ENCODE measurements at regions not wholly inside any gene's neighbourhood (a gene's known extent, or its start where the extent isn't known, plus 50 kb on each side); places are given as distances from the start of the nearest gene placed in this dataset.
"Not testable (repeated sequence)": the region's sequence is repeated elsewhere in the genome, so short reads cannot be mapped to it uniquely, and the experiment has no call there.

- H2AFZ ChIP-seq, result no peak overlapping the region
- in situ Hi-C loops (cut with MboI), result no loop called here
- no peak overlapping the region for H3K9ac ChIP-seq
- H3K36me3 ChIP-seq (ENCODE audit: low read depth), result no peaks in the 10 kb centered on the region
- no peaks in the 10 kb centered on the region for H3K27me3 ChIP-seq (replicated peaks; ENCODE audit: insufficient read depth)
- no peaks in the 10 kb centered on the region for H3K9me2 ChIP-seq (ENCODE audit: insufficient read depth)
- H3K79me2 ChIP-seq (ENCODE audit: insufficient read depth), result no peaks in the 10 kb centered on the region
- no peaks in the 10 kb centered on the region for H3F3A ChIP-seq (ENCODE audit: insufficient read depth)
- H4K20me1 ChIP-seq (ENCODE audit: insufficient read depth), result no peaks in the 10 kb centered on the region
- H3K4me1 ChIP-seq (ENCODE audit: insufficient read depth), result no peaks in the 10 kb centered on the region
- DNase-seq, result no peak
- no peaks in the 10 kb centered on the region for H3K9me3 ChIP-seq (ENCODE audit: low read depth)
- H3K4me2 ChIP-seq (ENCODE audit: unreplicated experiment), result no peak overlapping the region
- H3K4me3 ChIP-seq, result no peak overlapping the region
- no peak overlapping the region for H3K27ac ChIP-seq
- TF ChIP-seq EZH2 (IDR thresholded peaks at IDR 0.05; ENCODE audit: insufficient read depth, poor library complexity, severe bottlenecking) (no peak), EZH2phosphoT487 (IDR thresholded peaks at IDR 0.05; ENCODE audit: insufficient read depth, low read depth) (no peak)
These were observed 535.8 kb downstream of the ZBBX start for GRCh38 chr3:166844329-166844728.

GRCh38 chr3:166842784-166843183, 537.3 kb downstream of the ZBBX start:
- H3K9me2 ChIP-seq (ENCODE audit: insufficient read depth); in situ Hi-C loops (cut with MboI); H3K27me3 ChIP-seq (replicated peaks; ENCODE audit: insufficient read depth); H2AFZ ChIP-seq; H3K36me3 ChIP-seq (ENCODE audit: low read depth); H3K4me1 ChIP-seq (ENCODE audit: insufficient read depth); H3K79me2 ChIP-seq (ENCODE audit: insufficient read depth); H3K27ac ChIP-seq; H3K4me3 ChIP-seq; H4K20me1 ChIP-seq (ENCODE audit: insufficient read depth); H3K4me2 ChIP-seq (ENCODE audit: unreplicated experiment); H3K9ac ChIP-seq; DNase-seq; H3F3A ChIP-seq (ENCODE audit: insufficient read depth); H3K9me3 ChIP-seq (ENCODE audit: low read depth): not testable (repeated sequence)
- 62 to 72% methylated on average over 11 to 18 of the region's 25 CpGs for WGBS, 2 experiments (ENCODE audit: low coverage in 1 of 2, low lambda C conversion rate in 2 of 2, missing lambda C conversion rate in 2 of 2)

- no peaks in the 10 kb centered on the region for H3K36me3 ChIP-seq (ENCODE audit: low read depth)
- no peak for DNase-seq
- no peak overlapping the region for H3K9ac ChIP-seq
- in situ Hi-C loops (cut with MboI), result no loop called here
- H3K9me2 ChIP-seq (ENCODE audit: insufficient read depth), result no peaks in the 10 kb centered on the region
- H3K27ac ChIP-seq, result no peak overlapping the region
- no peaks in the 10 kb centered on the region for H3K79me2 ChIP-seq (ENCODE audit: insufficient read depth)
- H2AFZ ChIP-seq, result no peak overlapping the region
- no peaks in the 10 kb centered on the region for H3K9me3 ChIP-seq (ENCODE audit: low read depth)
- H4K20me1 ChIP-seq (ENCODE audit: insufficient read depth), result no peaks in the 10 kb centered on the region
- no peak overlapping the region for H3K4me3 ChIP-seq
- TF ChIP-seq EZH2phosphoT487 (IDR thresholded peaks at IDR 0.05; ENCODE audit: insufficient read depth, low read depth) (no peak), EZH2 (IDR thresholded peaks at IDR 0.05; ENCODE audit: insufficient read depth, poor library complexity, severe bottlenecking) (no peak)
- H3F3A ChIP-seq (ENCODE audit: insufficient read depth), result no peaks in the 10 kb centered on the region
- no peaks in the 10 kb centered on the region for H3K4me1 ChIP-seq (ENCODE audit: insufficient read depth)
- H3K27me3 ChIP-seq (replicated peaks; ENCODE audit: insufficient read depth), result no peaks in the 10 kb centered on the region
- no peak overlapping the region for H3K4me2 ChIP-seq (ENCODE audit: unreplicated experiment)
- WGBS, 2 experiments (ENCODE audit: low coverage in 1 of 2, low lambda C conversion rate in 2 of 2, missing lambda C conversion rate in 2 of 2), result 44 to 52% methylated on average over 4 of the region's 4 CpGs
These were observed 542.6 kb downstream of the ZBBX start for GRCh38 chr3:166837535-166837934.

DNA sequence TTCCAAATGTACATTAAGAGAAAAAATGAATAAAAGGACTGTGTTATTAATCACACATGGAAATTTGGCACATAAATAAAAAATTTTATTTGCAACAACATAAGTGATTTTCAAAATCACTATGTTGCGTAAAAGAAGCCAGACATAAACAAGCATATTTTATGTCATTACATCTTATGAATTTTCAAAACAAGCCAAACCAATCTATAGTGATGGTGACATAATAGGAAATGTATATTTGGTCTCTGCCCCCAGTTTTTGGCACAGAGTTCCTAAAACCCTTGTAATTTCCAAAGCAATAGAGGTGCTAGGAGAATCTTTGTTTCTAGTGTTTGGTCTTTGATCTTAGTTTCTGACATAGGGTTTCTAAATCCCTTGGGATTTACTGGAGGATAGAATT, 543.3 kb downstream of the ZBBX start:
- Histone ChIP-seq H3K4me1 (ENCODE audit: insufficient read depth) (no peaks in the 10 kb centered on the region), H3K79me2 (ENCODE audit: insufficient read depth) (no peaks in the 10 kb centered on the region), H3K27ac (no peak overlapping the region), H3K4me2 (ENCODE audit: unreplicated experiment) (no peak overlapping the region), H3K36me3 (ENCODE audit: low read depth) (no peaks in the 10 kb centered on the region), H3K9me2 (ENCODE audit: insufficient read depth) (no peaks in the 10 kb centered on the region), H3K4me3 (no peak overlapping the region), H3K27me3 (replicated peaks; ENCODE audit: insufficient read depth) (no peaks in the 10 kb centered on the region), H3K9me3 (ENCODE audit: low read depth) (no peaks in the 10 kb centered on the region), H4K20me1 (ENCODE audit: insufficient read depth) (no peaks in the 10 kb centered on the region), H3F3A (ENCODE audit: insufficient read depth) (no peaks in the 10 kb centered on the region), H2AFZ (no peak overlapping the region), H3K9ac (no peak overlapping the region)
- no peak for TF ChIP-seq EZH2phosphoT487 (IDR thresholded peaks at IDR 0.05; ENCODE audit: insufficient read depth, low read depth)
- TF ChIP-seq EZH2 (IDR thresholded peaks at IDR 0.05; ENCODE audit: insufficient read depth, poor library complexity, severe bottlenecking), result no peak
- in situ Hi-C loops (cut with MboI), result no loop called here
- DNase-seq, result no peak
- WGBS, 2 experiments (ENCODE audit: low coverage in 1 of 2, low lambda C conversion rate in 2 of 2, missing lambda C conversion rate in 2 of 2), result 4 to 8% methylated on average over 1 of the region's 1 CpG

GRCh38 chr3:166829896-166830295, 550.2 kb downstream of the ZBBX start:
- Histone ChIP-seq H3K27ac (no peak overlapping the region), H3K4me2 (ENCODE audit: unreplicated experiment) (no peak overlapping the region), H2AFZ (no peak overlapping the region), H3K79me2 (ENCODE audit: insufficient read depth) (no peaks in the 10 kb centered on the region), H3K36me3 (ENCODE audit: low read depth) (no peaks in the 10 kb centered on the region), H3F3A (ENCODE audit: insufficient read depth) (no peaks in the 10 kb centered on the region), H3K9me2 (ENCODE audit: insufficient read depth) (no peaks in the 10 kb centered on the region), H3K4me1 (ENCODE audit: insufficient read depth) (no peaks in the 10 kb centered on the region), H3K27me3 (replicated peaks; ENCODE audit: insufficient read depth) (no peaks in the 10 kb centered on the region), H3K9ac (no peak overlapping the region), H3K4me3 (no peak overlapping the region), H4K20me1 (ENCODE audit: insufficient read depth) (no peaks in the 10 kb centered on the region), H3K9me3 (ENCODE audit: low read depth) (no peaks in the 10 kb centered on the region)
- 39 to 45% methylated on average over 3 of the region's 3 CpGs for WGBS, 2 experiments (ENCODE audit: low coverage in 1 of 2, low lambda C conversion rate in 2 of 2, missing lambda C conversion rate in 2 of 2)
- no peak for DNase-seq
- in situ Hi-C loops (cut with MboI), result no loop called here
- no peak for TF ChIP-seq EZH2phosphoT487 (IDR thresholded peaks at IDR 0.05; ENCODE audit: insufficient read depth, low read depth)
- TF ChIP-seq EZH2 (IDR thresholded peaks at IDR 0.05; ENCODE audit: insufficient read depth, poor library complexity, severe bottlenecking), result no peak
